Gastrocnemius medialis (tissue), 4 donors: ENCODE measurements at regions not wholly inside any gene's neighbourhood (a gene's known extent, or its start where the extent isn't known, plus 50 kb on each side); places are given as distances from the start of the nearest gene placed in this dataset.

Source experiments
- CTCF ChIP-seq, 5 experiments: fragments of 450-650 bp in 3 of 5; fragments of 200-600 bp in 2 of 5; sonication (generic) in 2 of 5; IDR thresholded peaks in 4 of 5; conservative IDR thresholded peaks in 1 of 5; 1 replicate in 4 of 5; 2 replicates in 1 of 5; pipeline ENCODE4 v1.5.1; 2016 to 2019; ENCODE audit warnings: antibody characterized with exemption in 5 of 5, mild to moderate bottlenecking in 3 of 5, moderate library complexity in 3 of 5
- POLR2A ChIP-seq, 2 donors: fragments of 450-650 bp; IDR thresholded peaks; one replicate each; pipeline ENCODE4 v1.6.1; 2017; ENCODE audit warnings: antibody characterized with exemption in 2 of 2, mild to moderate bottlenecking in 2 of 2, moderate library complexity in 2 of 2

GRCh38 chrX:17923546-17923945, 62.4 kb upstream of the RAI2 start:
- no peak for TF ChIP-seq CTCF (IDR thresholded peaks at IDR 0.05 in 4 of 5, conservative IDR thresholded peaks at IDR 0.05 in 1 of 5)
- TF ChIP-seq POLR2A (IDR thresholded peaks at IDR 0.05) = no peak
